ENCODE measurements at regions not wholly inside any gene's neighbourhood (a gene's known extent, or its start where the extent isn't known, plus 50 kb on each side); places are given as distances from the start of the nearest gene placed in this dataset.
"Not testable (repeated sequence)": the region's sequence is repeated elsewhere in the genome, so short reads cannot be mapped to it uniquely, and the experiment has no call there.

DNA sequence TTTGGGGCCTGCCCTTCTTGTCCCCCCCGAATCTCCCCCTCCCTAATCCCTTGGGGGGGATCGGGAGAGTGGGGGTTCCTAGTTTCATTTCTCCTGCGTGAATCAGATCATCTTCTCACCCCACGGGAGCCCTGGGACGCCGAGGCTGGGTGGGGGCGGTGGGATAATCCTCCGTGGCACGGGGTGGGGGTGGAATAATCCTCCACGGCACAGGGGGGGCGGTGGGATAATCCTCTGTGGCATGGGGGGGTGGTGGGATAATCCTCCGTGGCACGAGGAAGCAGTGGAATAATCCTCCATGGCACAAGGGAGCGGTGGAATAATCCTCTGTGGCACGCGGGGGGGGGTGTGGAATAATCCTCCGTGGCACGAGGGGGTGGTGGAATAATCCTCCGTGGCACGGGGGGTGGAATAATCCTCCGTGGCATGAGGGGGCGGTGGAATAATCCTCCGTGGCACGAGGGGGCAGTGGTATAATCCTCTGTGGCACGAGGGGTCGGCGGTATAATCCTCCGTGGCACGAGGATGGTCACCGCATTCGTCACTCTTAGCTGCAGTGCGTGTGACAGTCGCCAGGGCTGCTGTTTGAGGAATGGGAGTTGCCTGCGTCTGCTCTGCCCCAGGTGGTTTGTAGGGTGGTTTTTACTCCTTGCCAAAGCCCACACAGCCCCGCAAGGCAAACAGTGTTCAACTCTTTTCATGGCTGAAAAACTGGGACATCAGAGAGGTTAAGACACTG, 156.9 kb downstream of the LAT start:
- DNase-seq, result no peak

DNA sequence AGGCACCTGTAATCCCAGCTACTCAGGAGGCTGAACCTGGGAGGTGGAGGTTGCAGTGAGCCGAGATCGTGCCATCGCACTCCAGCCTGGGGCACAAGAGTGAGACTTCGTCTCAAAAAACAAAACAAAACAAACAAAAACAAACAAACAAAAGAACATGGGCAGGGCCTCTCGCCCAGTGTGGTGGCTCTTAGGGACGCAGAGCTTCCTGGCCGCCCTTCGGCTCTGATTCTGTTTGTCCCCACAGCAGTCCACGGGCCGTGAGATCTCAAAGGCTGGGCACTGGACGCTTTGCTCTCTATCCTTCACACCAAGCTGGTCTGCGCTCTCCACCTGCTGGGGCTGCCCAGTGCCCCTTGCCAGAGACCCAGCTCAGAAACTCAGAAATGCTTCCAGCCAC, 156.3 kb downstream of the LAT start:
- DNase-seq, result not testable (repeated sequence)

- peak in 1 of 3 experiments; percentile 60 for DNase-seq
Measured at GRCh38 chr16:29139901-29140855, 155.3 kb downstream of the LAT start.

DNA sequence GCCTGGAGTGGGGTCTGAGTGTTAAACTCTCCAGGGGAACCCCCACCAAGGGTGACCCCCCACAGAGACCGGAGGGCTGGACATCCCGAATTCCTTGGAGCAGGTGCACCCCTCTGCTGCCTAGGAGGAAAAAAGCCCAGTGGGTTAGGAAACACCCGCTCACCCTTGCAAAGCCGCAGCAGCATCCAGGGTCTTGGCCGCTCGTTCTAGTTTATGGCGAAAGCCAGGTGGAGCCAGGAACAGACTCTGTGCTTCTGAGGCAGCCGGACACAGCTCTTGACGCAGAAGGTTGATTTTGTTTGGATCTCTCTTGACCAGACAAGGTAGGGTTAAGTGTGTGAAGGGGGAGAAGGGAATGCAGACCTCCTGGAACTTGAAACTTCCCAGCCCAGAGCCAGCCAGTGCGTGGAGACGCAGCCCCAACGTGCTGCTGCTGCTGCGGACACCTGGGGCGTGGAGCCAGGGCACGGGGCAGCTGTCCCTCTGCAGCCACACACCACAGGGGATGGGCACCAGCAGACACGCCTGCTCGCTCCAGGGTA, 154.5 kb downstream of the LAT start:
- peak in 2 of 3 experiments; percentile 37 to 72 for DNase-seq

GRCh38 chr16:29138698-29139097, 153.8 kb downstream of the LAT start:
- DNase-seq, result not testable (repeated sequence)

GRCh38 chr16:29137894-29138662, 153.2 kb downstream of the LAT start:
- DNase-seq, result not testable (repeated sequence)

DNA sequence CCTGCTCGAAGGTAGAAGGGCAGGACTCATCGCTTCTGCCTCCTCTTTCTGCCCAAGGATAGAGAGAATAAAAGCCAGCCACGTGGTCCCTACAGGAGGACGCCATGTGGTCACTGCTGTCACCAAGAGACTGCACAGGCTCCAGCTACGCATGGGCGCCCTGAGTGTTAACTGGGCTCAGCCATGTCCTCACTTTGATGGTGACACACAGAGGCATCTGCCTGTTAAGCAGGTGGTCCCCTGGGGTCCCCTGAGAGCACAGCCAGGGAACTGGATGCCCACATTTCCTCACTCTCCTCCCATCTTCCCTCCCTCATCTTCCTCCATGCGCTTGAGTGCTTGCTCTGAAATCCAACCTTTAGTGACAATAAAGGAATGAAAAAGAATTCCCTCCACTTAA, 152.6 kb downstream of the LAT start:
- DNase-seq, result not testable (repeated sequence)

- not testable (repeated sequence) for DNase-seq
Measured at GRCh38 chr16:29136916-29137315, 152.1 kb downstream of the LAT start.

DNA sequence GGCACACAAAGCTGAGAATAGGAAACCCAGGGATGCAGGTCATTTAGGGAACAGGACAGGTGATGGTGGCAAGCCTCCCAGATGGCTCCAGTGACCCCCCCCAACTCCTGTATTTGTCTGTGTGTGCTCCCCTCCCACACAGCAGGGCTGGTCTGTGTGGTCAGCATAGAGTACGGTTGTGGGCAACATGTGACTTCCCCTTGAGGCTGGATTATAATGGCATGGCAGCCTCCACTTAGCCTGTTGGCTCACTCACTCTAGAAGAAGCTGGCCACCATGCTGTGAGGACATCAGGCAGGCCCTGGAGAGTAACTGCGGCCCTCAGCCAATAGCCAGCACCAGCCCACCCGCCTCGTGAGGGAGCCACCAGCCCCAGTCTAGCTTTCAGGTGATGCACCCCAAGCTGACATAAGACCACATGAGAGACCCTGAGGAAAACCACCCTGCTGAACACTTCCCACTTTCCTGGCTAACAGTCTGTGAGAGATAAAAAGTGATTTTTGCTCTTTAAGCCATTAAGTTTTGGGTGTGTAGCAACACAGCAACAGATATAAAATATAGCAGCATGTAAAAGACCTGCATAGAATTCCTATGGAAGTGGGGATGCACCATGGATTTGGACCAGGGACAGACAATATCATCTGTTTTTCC, 151.3 kb downstream of the LAT start:
- not testable (repeated sequence) for DNase-seq

GRCh38 chr16:29135098-29135497, 150.2 kb downstream of the LAT start:
- not testable (repeated sequence) for DNase-seq

GRCh38 chr16:29133681-29134430, 149.0 kb downstream of the LAT start:
- DNase-seq, result not testable (repeated sequence)

- peak in 2 of 3 experiments; percentile 60 to 78 for DNase-seq
Measured at GRCh38 chr16:29132869-29133268, 148.0 kb downstream of the LAT start.

DNA sequence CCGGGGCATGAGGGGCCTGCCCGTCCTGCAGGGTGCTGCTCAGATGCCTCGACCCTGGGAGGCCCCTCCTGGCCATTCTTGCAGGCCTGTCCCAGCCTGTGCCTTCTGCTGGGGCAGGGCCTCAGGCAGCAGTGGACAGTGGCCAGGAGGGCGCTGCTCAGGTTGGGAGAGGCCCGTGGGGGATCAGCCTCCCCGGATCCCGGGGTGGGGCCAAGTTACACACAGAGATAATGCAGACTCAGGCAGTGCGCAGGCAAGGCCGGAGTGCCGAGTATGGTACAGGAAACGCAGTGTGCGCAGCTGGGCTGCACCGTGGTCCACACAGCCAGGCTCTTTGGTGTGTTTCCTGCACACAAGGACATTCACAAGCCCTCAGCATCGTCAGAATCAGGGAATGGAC, 147.6 kb downstream of the LAT start:
- peak in 1 of 3 experiments; percentile 58 for DNase-seq

DNA sequence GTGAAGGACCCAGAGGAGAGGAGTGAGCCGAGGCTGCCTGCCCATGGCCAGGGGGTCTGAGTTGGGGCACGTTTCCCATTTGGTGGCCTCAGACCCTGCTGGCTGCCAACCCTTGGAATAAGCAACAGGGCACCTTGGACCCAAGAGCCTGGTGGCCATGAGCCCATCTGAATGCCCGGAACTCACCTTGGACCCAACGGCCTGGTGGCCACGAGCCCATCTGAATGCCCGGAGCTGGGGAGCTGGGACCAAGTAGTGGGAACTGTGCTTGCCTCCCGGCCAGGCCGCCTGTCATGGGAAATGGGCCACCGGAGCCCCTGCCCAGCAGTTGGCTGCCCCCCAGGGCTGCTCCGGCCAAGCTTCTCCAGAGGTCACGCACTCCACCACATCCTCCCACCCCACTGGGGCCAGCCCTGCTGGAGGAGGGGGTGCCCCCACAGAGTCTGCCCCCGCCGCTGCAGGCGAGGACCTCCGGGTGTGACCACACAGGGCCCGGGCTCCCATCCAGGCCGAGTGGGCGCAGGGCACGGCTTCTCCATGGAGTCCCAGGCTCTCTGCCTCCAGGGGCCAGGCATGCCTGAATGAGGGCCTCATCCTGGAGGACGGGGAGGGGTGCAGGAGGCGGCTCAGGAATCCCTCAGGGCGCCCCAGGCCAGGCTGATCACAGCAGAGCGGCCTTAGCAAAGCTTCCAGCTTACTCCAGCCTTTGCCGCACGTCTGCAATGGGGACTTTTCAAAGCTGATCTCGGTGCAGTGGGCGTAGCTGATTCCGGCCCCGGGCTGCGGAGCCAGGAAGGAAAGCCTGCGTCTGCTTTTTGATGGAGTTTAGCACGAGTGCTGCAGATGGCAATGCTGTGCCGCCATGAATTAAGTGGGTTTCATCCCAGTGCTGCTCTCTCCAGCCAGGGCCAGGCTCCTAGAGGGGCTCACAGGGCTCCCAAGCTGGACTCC, 146.3 kb downstream of the LAT start:
- DNase-seq, result not testable (repeated sequence)

- not testable (repeated sequence) for DNase-seq
Measured at GRCh38 chr16:29130131-29130711, 145.4 kb downstream of the LAT start.

DNA sequence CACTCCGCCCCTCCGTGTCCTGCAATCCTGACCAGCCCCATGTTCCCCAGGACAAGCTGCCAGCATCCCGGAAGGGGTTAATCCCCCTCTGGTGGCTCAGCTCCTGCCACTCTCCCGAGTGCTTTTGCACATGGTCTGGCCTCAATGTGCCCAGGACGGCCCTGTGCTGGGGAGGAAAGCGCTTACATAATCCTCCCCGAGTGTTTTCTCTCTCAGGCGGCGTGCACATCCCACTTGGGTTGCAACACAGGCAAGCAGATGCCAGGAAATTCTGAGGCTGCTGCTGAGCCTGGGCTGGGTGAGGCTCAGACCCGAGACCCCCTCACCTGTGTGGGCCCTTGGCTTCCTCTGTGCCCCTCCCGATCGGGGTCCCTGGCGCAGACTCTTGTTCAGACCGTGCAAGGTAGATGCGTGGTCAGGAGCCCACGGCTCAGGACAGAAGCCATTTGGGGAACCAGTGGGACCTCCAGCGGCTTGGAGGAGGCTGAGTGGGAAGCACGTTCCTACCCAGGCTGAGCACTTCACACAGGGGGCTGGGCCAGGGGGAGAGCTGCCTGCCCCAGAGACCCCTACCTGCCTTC, 144.7 kb downstream of the LAT start:
- not testable (repeated sequence) for DNase-seq

DNA sequence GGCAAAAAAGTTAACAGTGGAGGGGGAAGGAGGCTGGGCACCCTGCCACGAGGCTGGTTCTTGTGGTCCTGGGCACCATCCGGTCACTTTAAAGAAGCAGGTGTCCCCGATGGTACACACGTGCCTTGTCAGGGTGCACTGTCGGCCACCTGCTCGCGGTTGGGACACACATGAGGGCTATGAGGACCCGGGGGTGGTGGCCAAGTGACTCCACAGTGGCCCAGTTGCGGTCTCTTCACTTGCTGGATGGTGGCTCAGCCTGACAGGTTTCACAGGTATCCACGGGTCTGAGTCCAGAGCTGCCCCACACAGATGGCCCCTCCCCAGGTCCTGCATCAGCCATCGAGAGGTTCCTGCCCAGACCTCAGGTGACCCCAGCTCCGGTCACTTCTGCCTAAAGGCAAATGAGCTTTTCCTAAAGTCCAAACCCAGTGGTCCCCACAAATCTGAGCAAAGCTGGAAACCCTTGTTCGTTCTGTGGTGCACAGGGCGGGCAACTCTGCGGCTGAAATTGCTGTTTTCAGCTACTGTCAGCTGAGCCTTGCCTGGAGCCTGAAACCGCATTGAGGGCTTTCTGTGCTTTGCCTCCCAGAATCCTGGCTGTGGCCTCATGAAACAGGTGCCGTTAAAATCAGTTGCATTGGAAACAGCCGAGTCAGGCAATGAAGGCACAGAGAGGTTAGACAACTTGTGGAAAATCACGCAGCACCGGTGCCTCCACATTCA, 144.0 kb downstream of the LAT start:
- DNase-seq, result not testable (repeated sequence)

- not testable (repeated sequence) for DNase-seq
Measured at GRCh38 chr16:29127806-29128420, 143.1 kb downstream of the LAT start.

Data from NCI-H1417 (cell line).